VCaP (cell line): ENCODE measurements at regions not wholly inside any gene's neighbourhood (a gene's known extent, or its start where the extent isn't known, plus 50 kb on each side); places are given as distances from the start of the nearest gene placed in this dataset.

ENCODE experiments used
- H3K27ac ChIP-seq: fragments of 450-650 bp; 2 replicates; pipeline ENCODE4 v1.5.1; 2017
- TF ChIP-seq, protein P1 (sequence below): fragments of 450-650 bp; conservative IDR thresholded peaks from 2 replicates; pipeline ENCODE4 v1.5.1; 2017; ENCODE audit warnings: mild to moderate bottlenecking, moderate library complexity

GRCh38 chr4:71240094-71240493 is 98.7 kb upstream of the SLC4A4 start:
- TF ChIP-seq, protein P1, sequence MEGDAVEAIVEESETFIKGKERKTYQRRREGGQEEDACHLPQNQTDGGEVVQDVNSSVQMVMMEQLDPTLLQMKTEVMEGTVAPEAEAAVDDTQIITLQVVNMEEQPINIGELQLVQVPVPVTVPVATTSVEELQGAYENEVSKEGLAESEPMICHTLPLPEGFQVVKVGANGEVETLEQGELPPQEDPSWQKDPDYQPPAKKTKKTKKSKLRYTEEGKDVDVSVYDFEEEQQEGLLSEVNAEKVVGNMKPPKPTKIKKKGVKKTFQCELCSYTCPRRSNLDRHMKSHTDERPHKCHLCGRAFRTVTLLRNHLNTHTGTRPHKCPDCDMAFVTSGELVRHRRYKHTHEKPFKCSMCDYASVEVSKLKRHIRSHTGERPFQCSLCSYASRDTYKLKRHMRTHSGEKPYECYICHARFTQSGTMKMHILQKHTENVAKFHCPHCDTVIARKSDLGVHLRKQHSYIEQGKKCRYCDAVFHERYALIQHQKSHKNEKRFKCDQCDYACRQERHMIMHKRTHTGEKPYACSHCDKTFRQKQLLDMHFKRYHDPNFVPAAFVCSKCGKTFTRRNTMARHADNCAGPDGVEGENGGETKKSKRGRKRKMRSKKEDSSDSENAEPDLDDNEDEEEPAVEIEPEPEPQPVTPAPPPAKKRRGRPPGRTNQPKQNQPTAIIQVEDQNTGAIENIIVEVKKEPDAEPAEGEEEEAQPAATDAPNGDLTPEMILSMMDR = no peak
- no peak overlapping the region for H3K27ac ChIP-seq

GRCh38 chr4:71241501-71242288 is 97.1 kb upstream of the SLC4A4 start:
- TF ChIP-seq, protein P1 = no peak
- H3K27ac ChIP-seq = peak overlapping the region; percentile 63

DNA sequence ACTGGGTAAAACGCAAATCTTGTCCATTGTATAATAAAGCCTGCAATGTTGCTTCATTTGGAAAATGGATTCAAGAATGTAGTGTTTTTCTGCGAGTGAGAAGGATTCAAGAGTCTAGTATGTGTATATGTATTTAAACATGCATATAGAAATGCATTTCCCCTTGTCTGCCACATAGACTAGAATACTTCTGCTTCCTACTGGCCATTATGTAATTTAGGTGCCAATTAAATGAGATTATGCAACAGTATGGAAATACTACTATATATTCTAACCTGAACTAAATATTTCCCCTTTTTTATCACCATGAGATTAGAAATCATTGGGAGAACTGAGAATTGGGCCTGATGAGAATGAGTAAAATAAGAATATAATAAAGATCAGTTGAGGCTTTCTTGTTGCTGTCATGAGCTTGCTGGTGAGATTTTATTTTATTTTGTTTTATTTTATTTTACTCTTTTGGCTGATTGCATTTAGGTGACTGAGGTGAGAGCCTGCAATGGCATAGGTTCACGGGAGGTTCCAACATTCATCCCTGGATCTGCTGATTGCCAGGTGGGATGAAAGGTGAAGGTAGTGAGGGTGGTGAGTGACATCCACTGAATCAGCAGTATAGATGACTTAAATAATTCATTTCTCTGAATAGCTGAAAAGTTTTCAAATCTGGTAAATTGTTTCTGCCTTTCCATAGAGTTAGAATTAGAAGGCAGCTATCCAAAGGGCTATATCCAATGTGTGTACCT is 95.6 kb upstream of the SLC4A4 start:
- H3K27ac ChIP-seq = no peak overlapping the region
- TF ChIP-seq, protein P1 = no peak

GRCh38 chr4:71247706-71248105 is 91.1 kb upstream of the SLC4A4 start:
- H3K27ac ChIP-seq = peak overlapping the region; percentile 52; the same call in 1 of the 2 replicates
- TF ChIP-seq, protein P1 = no peak

DNA sequence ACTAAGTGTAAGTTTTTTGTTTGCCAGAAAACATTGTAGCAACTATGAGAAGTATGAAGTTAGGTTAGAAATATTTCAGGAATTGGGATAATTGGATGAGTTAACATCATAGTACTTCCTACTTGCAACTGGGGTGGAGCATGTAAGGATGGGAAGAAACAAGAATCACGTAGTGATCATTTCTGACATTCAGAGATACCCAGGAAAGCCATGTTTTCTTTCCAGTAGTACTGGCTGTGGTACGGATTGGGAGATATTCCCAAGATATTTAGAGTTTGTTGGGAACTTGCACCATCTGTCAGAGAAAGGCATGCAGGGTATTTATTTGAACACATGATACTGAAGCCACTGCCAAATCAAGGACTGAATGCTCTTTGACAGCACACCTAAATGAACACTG is 87.6 kb upstream of the SLC4A4 start:
- TF ChIP-seq, protein P1 = no peak

DNA sequence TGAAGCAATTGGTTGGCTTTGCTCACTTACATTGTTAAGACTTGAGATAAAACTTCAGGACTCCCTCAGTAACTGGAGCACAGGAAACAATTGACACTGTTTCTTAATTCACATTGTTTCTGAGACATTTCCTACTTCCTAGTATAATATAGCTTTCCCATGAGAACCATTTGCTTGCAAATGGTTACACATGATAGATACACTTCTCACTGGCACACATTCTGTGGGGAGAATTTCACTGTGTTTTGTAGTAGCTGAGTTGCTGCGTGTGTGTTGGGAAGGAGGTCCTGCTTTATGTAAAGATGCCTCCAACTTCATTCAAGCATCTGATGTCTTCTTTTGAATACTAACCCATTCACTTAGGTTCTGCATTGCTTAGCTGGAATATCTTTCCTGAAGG is 85.3 kb upstream of the SLC4A4 start:
- TF ChIP-seq, protein P1 = no peak
- no peak overlapping the region for H3K27ac ChIP-seq

More for the DNA sequence above, 87.6 kb upstream of the SLC4A4 start:
- H3K27ac ChIP-seq = no peak overlapping the region

GRCh38 chr4:71254451-71255012 is 84.3 kb upstream of the SLC4A4 start:
- no peak overlapping the region for H3K27ac ChIP-seq
- TF ChIP-seq, protein P1 = no peak
